DND-41 (cell line): ENCODE measurements at regions not wholly inside any gene's neighbourhood (a gene's known extent, or its start where the extent isn't known, plus 50 kb on each side); places are given as distances from the start of the nearest gene placed in this dataset.

Source experiments
- CTCF ChIP-seq: IDR thresholded peaks from 2 replicates; pipeline ENCODE4 v1.5.1; 2012; ENCODE audit warnings: borderline replicate concordance, low read length, moderate library complexity, mild to moderate bottlenecking; ENCODE audit not compliant: poor library complexity, severe bottlenecking; ENCODE audit errors: extremely low read depth
- EZH2 ChIP-seq: IDR thresholded peaks from 3 replicates; pipeline ENCODE4 v1.6.1; 2012; ENCODE audit warnings: borderline replicate concordance, low read depth, mild to moderate bottlenecking, moderate library complexity, low read length, inconsistent platforms; ENCODE audit not compliant: severe bottlenecking

- TF ChIP-seq CTCF (no peak), EZH2 (no peak)
Measured at GRCh38 chr4:119980456-119980855, 86.2 kb downstream of the MAD2L1 start.
